ENCODE measurements at regions not wholly inside any gene's neighbourhood (a gene's known extent, or its start where the extent isn't known, plus 50 kb on each side); places are given as distances from the start of the nearest gene placed in this dataset.

DNA sequence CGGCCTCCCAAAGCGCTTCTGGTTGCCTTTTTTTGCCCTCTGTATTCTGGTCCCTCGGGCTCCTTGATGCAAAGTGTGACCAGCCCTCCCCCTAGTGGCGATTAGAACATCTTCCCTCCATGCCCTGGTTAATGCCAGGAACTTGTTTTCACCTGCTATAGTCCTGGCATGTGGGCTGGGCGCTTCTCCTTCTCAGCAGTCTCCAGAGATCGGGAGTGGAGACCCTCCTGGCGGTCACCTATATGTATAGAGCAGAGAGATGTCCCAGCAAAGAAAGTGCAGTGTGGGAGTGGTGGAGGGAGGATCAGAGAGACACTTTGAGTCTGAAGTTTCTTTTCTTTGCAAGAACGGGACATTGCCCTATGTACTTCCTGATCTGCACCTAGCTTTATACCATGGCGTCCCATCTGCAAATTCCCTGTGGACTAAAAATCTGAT is 264.1 kb downstream of the OTUD1 start (continued):
- TF ChIP-seq, protein P1, sequence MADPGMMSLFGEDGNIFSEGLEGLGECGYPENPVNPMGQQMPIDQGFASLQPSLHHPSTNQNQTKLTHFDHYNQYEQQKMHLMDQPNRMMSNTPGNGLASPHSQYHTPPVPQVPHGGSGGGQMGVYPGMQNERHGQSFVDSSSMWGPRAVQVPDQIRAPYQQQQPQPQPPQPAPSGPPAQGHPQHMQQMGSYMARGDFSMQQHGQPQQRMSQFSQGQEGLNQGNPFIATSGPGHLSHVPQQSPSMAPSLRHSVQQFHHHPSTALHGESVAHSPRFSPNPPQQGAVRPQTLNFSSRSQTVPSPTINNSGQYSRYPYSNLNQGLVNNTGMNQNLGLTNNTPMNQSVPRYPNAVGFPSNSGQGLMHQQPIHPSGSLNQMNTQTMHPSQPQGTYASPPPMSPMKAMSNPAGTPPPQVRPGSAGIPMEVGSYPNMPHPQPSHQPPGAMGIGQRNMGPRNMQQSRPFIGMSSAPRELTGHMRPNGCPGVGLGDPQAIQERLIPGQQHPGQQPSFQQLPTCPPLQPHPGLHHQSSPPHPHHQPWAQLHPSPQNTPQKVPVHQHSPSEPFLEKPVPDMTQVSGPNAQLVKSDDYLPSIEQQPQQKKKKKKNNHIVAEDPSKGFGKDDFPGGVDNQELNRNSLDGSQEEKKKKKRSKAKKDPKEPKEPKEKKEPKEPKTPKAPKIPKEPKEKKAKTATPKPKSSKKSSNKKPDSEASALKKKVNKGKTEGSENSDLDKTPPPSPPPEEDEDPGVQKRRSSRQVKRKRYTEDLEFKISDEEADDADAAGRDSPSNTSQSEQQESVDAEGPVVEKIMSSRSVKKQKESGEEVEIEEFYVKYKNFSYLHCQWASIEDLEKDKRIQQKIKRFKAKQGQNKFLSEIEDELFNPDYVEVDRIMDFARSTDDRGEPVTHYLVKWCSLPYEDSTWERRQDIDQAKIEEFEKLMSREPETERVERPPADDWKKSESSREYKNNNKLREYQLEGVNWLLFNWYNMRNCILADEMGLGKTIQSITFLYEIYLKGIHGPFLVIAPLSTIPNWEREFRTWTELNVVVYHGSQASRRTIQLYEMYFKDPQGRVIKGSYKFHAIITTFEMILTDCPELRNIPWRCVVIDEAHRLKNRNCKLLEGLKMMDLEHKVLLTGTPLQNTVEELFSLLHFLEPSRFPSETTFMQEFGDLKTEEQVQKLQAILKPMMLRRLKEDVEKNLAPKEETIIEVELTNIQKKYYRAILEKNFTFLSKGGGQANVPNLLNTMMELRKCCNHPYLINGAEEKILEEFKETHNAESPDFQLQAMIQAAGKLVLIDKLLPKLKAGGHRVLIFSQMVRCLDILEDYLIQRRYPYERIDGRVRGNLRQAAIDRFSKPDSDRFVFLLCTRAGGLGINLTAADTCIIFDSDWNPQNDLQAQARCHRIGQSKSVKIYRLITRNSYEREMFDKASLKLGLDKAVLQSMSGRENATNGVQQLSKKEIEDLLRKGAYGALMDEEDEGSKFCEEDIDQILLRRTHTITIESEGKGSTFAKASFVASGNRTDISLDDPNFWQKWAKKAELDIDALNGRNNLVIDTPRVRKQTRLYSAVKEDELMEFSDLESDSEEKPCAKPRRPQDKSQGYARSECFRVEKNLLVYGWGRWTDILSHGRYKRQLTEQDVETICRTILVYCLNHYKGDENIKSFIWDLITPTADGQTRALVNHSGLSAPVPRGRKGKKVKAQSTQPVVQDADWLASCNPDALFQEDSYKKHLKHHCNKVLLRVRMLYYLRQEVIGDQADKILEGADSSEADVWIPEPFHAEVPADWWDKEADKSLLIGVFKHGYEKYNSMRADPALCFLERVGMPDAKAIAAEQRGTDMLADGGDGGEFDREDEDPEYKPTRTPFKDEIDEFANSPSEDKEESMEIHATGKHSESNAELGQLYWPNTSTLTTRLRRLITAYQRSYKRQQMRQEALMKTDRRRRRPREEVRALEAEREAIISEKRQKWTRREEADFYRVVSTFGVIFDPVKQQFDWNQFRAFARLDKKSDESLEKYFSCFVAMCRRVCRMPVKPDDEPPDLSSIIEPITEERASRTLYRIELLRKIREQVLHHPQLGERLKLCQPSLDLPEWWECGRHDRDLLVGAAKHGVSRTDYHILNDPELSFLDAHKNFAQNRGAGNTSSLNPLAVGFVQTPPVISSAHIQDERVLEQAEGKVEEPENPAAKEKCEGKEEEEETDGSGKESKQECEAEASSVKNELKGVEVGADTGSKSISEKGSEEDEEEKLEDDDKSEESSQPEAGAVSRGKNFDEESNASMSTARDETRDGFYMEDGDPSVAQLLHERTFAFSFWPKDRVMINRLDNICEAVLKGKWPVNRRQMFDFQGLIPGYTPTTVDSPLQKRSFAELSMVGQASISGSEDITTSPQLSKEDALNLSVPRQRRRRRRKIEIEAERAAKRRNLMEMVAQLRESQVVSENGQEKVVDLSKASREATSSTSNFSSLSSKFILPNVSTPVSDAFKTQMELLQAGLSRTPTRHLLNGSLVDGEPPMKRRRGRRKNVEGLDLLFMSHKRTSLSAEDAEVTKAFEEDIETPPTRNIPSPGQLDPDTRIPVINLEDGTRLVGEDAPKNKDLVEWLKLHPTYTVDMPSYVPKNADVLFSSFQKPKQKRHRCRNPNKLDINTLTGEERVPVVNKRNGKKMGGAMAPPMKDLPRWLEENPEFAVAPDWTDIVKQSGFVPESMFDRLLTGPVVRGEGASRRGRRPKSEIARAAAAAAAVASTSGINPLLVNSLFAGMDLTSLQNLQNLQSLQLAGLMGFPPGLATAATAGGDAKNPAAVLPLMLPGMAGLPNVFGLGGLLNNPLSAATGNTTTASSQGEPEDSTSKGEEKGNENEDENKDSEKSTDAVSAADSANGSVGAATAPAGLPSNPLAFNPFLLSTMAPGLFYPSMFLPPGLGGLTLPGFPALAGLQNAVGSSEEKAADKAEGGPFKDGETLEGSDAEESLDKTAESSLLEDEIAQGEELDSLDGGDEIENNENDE (IDR thresholded peaks at IDR 0.05; ENCODE audit: insufficient replicate concordance, low read length): no peak
- TF ChIP-seq RXRA (IDR thresholded peaks at IDR 0.05; ENCODE audit: insufficient read depth, low read depth, low read length): no peak
